Fibroblast of skin of left biceps (primary cell): ENCODE measurements at regions not wholly inside any gene's neighbourhood (a gene's known extent, or its start where the extent isn't known, plus 50 kb on each side); places are given as distances from the start of the nearest gene placed in this dataset.

Experiments
- DNase-seq, 2 experiments: peaks; one replicate each; pipeline ENCODE4 v3.0.0-alpha.2; 2013; ENCODE audit warnings: low read depth in 2 of 2

DNA sequence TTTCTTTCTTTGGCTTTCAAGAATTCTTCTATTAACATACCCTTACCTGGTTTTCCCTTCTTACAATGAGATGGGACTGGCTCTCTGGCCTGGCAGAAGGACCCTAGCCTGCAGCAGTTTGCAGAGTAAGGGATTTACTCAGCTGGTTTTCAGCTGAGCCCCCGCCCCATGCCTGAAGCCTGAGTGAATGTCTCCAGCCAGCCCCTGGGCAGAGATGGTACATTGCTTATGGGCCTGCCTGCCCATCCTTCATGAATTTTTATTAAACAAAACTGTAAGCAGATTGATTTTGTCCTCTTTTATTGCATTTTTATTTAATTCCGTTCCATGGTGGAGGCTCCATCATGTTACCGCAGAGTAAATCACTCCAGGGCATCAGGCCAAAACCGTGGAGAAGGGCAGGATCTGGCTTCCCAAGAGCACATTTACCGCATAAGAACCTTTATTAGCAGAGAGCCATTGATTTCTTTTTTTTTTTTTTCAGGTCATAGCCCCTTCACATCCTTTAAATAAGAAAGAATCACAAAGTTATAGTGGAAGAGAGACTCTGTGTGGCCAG, 316.2 kb downstream of the DHX35 start:
- DNase-seq = no peak

DNA sequence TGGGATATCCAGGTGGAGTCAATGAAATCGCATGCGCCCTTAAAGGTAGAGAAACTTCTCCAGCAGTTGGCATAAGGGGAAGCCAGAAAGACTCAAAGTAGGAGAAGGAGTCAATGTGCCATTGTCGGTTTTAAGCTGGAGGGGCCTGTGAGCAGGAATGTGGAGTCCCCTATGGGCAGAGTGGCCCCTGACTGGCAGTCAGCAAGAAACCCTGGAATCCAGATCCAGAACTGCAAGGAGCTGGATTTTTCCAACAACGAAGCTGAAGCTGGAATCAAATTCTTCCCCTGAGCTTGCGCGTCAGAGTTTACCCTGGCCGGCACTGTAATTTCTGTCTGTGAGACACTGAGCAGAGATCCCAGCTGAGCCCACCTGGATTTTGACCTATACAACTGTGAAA, 315.0 kb downstream of the DHX35 start:
- DNase-seq = no peak

DNA sequence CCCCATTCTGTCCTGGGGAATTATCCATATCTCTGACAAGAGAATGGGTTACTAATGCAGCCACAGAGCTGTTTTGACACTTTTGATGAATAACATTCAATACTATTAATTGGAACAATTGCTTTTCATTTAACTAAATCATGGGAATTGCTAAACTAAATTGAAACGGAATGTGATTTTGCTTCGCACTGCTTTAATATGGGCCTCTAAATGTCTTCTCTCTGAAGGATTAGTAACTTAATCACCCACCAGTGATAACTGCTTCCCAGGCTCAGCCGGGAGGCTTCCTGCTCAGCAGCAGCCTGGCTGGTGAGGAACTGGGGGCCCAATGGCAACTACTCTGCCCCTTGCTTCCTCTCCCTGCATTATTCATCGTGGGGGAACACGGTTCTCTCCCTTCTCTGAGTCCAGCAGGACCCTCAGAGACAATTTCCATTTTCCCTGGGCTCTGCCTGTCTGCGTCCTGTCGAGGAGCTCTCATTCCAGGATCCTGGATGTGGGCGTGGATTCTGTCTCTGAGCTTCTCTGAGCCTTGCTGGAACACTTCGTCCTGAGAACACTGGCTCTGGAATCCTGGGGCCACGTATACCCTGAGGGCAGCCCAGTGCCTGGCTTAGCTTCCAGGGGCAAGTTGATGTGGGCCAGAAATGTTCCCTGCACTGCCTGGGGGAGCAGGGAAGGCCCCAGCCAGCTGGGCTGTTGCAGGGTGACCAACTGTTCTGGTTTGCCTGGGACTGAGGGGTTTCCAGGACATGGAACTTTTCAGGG, 308.9 kb downstream of the DHX35 start:
- no peak for DNase-seq

DNA sequence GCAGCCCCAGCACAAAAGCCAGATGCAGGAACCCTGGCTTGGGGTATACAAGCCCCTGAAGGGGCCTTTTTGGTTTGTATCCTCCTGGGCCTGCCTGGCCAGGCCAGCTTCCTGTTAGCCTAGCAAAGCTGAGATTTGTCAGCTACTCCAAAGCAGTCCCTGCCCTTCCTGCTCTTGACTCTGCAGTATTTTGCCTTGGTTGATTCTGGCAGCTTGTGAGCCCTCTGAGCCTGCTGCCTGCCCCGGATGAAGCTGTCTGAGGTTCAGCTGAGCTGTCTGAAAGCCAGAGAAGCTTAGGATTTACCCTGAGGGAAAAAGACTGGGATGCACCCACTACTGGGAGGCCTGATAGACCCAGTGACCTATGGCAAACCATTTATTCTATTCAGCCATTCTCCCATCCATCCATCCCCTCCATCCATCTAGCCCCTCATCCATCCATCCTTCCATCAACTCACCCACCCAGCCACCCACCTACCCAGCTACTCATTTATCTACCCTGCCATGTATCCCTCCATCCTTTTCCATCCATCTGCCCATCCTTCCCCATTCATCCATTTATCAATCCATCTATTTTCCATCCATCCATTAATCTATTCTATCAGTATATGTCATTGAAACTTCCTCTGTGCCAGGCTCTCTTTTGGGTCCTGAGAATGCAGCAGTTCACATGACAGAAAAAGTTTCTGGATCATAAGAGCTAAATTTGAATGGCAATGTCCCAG, 307.5 kb downstream of the DHX35 start:
- no peak for DNase-seq

DNA sequence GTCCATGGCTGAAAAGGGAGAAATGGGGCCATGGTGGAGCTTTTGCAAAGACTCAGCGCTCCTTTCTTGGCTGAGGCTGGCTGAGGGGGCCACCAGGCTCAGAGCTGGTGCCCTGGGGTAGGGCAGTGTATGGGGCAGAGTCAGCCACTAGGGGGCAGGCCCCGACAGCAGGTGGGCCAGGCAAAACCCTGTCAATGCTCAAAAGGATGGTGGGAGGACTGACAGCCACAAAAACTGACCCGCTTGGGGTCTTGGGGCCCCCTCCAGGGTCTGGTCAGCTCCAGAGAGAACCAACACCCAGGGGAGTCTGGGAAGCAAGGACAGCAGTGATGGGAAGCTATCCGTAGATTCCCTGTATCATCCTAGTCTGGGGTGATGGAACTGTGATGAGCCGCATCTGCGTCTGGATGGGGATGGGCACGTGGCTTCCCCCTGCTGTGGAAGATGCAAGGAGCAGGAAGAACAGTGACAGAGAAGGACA, 306.9 kb downstream of the DHX35 start:
- no peak for DNase-seq

DNA sequence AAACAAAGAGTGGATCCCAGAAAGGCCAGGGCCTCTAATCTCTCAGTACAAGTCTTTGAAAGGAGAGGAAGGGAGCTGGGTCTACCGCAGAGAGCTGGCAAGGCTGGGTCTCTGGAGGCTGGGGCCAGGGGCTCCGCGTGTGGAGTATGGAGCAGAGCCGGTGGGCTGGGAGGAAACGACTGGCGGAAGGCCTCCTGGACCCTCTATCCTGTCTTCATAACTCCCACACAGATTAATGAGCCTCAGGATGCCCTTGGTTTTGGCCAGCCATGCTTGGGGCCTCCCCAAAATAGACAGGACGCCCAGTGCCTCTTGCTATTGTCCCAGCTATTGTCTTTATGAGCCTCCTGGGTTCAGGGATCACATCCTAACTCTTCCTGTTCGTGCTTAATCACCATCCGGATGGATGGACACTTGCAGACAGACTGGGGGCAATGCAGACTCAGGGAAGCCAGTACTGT, 306.4 kb downstream of the DHX35 start:
- DNase-seq = no peak

DNA sequence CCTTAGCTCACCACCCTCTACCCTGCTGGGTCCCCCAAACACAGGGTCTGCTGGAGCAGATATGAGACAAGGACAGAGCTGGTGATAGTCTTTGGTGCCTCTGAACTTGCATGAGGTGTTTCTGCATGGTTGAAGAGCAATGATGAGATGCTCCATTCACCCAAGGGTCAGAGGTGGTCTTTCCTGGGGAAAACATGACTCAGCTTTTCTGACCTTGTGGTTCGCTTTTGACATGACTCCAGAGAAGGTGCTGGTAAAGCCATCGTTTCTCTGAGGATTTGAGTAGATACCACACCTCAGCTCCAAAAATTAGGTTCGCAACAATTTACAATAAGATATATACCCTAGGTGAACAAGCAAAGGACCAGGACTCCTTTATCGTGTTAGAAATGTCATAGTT, 304.8 kb downstream of the DHX35 start:
- no peak for DNase-seq

DNA sequence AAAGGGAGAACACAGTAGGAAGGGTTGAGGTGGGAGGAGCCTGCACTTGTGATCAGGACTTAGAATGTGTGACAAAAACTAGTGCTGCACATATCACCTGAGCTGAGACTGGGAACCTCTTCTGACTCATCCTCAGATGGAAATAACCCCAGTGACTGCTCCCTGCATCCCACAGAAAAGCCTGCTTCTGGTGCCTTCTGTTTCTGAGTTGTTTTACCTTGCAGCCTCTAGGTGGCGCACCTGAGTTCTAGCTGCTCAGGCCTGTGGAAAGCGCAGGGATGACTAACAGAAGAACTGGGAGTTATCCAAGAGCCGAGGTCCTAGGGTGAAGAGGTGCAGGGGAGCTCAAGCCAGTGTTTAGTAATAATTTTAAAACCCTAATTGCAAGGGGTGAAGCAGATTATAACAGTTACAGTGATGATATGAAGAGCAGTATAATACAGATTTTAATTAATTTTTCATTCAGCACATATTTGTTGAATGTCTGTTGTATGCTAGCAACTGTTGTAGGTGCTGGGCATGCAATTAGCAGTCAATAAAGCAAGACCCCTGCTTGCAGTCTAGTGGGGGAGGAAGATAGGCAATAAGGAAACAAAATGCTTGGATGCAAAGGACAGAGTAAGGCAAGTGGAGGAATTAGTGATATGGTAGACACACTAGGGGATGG, 302.5 kb downstream of the DHX35 start:
- DNase-seq = peak; percentile 21 to 39

DNA sequence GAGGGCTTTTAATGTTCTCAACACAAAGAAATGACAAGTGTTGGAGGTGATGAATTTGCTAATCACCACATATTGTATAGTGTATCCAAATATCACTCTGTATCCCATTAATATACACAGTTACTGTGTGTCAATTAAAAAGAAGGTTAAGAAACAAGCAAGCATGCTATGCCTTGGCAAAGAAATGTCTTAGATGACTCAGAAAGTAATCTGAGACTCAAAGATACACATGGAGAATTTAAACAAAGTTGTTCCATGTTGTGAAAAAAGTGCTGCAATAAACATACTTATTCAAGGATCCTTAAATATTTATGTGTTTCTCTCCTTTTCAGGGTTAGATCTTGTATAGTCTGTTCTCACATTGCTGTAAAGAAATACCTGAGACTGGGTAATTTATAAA, 300.9 kb downstream of the DHX35 start:
- DNase-seq = no peak

DNA sequence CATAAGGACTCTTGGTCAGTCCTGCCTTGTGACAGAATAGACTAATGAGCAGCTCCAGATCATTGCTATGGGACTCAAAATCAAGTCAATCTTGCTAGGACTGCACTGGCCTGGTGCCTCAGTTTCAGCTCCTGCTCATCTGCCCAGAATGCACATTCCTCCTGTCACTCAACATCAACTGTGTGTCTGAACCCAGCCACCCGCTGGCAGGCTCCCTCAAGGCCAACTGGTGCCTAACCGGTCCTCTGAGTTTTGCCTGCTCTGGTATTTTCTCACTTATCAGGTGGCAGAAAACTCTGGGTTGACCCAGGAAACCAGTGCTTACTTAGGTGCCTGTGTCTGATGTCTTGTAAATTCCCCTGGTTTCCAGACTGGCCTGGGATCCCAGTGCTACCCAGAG, 297.7 kb downstream of the DHX35 start:
- no peak for DNase-seq

DNA sequence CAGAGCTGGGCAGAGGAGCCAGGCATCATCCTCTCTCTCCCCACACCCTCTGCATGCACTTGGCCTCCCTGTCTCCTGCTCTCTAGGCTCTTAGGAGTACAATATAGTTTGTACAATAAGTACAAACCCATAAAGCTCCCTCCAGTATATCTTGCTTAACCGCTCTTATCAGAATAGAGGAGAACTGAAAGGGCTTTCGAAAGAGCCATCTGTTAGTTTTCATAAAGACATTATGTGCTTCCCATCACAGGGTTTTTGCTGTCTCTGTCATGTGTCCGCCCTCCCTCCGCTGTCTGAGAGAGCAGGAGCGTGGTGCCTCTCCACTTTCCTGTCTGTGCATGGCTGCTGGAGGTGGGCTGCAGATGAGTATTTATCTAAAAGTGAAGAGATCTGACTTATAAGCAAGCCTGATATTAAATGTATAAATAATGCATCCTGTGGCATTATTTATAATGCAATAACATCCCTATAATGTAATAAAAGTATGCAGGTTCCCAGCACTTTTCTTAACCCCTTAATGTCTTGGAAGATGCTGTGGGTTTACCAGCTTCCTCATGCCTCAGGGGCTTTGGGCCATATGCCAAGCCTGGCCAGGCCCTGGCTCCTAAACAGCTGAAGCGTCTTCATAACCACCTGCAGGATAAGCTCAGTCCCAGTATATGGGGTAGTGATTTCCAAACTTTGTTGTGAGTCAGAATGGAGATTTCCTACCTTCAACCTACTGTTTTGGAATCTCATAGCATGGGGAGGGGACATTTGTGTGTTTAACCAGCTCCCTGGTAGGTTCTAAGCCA, 297.1 kb downstream of the DHX35 start:
- no peak for DNase-seq

DNA sequence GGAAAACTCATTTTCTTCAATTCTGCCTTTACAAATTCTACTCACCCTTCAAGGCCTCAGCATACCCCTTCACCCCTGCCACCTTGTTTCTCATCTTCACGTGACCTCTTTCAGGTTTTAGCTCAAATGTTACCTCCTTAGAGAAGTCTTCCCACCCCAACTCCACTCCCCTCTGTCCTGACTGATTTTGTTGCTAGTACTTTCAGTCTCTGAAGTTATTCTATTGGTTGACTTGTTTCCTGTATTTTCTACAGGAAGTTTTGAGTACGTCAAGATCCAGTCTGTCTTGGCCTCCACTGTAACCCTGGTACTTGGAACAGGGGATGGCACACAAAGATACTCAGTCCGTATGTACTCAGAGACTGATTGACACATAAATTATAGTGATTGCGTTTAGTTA, 296.1 kb downstream of the DHX35 start:
- DNase-seq = no peak

DNA sequence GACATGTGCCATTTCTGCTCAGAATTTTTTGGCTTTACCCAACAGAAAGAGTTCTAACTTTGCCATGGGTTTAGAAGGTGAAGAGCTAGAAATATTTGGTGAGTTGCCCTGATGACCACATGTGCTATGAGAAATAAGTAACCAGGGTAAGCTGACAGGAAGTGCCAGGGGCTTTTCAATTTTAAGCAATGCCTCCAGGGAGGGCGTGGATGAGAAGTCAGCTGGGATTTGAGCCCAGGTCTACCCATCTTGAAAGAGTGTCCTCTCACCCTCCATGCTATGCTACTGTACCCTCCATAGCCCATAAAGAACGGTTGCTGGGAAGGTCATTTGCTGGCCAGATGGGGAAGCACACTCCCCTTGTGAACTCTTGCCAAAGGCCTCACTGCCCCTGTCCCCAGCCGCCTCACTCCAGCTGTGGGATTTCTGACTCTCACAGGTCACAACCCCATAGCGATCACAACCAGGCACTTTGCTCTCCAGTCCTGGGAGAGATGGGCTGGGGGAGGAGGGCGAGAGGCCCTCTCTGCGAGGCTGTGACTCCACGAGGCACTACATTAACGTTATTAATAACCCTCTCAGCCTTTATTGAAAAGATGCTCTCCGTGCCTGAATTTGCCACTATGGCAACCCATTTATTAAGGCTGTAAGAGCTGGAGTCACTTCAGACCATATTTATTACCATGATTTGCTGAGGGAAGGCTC, 291.1 kb downstream of the DHX35 start:
- DNase-seq = no peak

DNA sequence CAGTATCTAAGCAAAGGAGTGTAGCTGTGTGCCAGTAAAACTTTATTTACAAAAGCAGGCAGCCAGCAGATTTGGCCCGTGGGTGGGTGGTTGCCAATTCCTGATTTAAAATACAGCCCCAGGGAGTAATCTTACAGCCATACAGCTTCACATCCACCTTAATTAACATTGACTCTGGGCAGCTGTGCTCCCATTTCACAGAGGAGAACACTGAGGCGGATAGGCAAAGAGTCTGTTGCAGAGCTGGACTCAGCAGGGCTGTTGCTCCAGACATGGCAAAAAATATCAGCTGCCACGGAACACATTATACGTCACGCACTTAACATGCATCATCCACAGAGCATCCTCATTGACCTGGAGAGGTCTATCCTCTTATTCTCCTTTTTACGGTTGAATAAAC, 289.9 kb downstream of the DHX35 start:
- no peak for DNase-seq

DNA sequence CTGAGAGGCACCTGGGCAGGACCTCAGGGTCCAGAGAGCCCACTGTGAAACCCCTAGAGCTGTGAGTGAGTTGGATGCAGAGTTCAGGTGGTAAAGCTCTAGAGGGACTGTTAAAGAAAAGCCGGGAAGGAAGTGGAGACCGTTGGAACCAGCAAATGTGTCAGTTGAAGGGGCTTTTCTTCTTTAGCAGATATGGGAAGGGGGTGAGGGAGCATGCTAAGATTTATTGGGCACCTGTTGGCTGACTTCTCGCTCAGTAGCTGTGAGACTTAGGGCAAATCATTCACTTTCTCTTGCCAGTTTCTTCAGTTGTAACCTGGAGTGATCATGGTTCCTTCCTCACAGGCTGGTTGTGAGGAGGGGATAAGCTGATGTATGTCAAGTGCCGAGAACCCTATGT, 287.7 kb downstream of the DHX35 start:
- DNase-seq = no peak

DNA sequence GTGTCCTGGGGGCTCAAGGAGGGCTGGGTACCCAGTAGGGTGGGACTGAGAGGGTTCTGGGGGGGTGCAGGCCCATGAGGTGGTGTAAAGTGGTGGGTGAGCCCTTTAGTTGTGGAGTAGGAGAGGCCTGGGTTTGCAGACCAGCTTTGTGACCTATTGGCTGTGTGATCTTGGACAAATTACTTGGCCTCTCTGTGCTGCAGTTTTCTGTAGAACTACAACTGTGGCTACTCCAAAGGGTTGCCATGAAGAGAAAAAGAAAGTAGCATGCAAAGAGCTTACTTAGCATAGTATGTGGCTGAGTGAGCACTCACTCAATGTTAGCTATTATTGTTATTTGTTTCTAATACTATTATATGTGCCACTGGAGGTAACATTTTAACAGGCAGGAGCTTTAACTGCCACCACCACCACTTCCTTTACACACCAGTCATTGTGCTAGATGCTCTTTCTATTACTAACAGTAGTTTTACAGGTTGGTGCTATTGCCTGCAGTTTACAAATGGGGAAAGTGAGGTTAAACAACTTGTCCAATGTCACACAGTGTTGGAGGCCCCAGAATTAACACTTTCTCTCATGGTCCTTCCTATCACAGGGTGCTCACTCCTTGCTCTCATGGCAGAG, 286.8 kb downstream of the DHX35 start:
- DNase-seq = no peak

DNA sequence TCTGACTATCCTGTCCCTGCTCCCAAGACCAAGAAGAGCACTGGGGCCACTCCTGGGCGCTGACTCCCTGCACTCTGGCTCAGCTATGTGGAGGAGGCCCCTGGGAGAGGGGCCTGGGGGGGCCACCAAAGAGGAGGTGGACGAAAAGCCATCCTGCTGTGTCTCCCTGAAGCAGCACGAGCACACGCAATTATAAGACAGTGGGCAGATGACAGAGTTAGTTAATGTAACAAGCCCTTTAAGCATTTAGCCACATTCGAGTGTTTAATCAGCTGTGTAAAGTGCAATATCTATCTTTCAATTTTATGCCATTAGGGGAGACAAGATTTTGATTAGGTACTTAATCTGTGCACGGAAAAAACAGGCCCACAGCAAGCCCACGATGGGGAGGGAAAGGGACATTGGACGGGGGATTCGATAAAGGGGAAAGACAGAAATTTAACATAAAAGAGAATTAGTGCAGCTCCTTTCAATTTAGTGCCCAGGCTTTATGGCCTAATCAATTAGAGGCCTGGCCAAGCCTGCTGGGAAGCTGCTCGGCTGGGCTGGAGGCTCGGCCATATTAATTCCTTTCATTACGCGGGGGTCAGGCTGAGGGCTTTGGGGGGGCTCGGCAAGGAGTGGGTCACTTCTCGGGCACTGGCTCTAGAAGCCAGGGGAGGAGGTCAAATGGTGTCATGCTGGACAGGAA, 286.2 kb downstream of the DHX35 start:
- no peak for DNase-seq

DNA sequence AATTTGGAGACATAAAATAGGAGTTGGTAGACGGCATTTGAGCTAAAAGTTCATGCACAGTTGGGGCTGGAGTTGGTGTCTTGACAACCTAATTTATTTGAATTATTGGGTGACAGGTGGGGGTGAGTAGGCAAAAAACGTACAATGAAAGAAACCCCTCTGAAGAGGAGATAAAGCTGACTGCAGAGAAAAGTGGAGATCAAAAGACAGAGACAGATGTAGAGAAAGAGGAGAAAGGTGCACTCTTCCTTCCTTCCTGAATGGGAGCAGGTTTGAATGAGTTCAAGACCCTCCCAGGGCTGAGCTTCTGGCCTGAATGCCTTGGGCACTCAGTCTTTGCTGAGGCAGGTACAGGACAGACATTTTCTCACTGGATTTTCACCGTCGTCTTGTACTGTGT, 284.3 kb downstream of the DHX35 start:
- DNase-seq = no peak

DNA sequence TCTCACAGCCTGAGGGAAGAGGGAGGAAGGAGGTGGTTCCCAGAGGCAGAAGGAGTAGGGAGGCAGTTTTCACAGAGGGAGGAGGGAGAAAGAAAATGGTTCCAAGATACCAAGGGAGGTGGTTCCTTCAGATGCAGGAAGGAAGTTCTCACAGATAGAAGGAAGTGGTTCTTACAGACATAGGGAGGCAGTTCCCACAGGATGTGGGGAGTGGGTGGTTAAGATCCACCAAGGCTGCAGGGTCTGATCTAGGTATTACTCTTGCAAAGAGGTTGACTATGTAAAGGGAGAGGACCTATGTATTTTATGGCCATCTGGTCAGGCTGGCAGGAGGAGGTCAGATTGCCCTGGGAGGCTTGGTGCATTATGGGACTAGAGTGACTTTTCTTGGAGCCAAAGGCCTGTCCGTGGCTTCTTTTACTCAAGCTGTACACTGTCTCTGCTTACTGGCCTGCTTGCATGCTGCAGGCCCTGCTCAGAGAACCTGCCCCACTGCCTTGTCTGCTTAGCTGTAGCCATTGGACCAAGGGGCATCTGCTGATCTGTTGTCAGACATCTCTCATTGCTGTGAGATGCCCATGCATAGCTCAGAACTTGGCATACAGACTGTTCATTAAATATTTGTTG, 283.7 kb downstream of the DHX35 start:
- DNase-seq = no peak
